SK-N-MC (cell line): ENCODE measurements at regions not wholly inside any gene's neighbourhood (a gene's known extent, or its start where the extent isn't known, plus 50 kb on each side); places are given as distances from the start of the nearest gene placed in this dataset.

ENCODE experiments used
- EZH2 ChIP-seq: fragments of 200-600 bp; sonication (generic); IDR thresholded peaks from one replicate; pipeline ENCODE4 v1.6.1; 2017; ENCODE audit warnings: antibody characterized with exemption
- FOXP2 ChIP-seq: optimal IDR thresholded peaks from 2 replicates; pipeline ENCODE3; 2011; ENCODE audit warnings: mild to moderate bottlenecking, moderate library complexity; ENCODE audit not compliant: insufficient read depth; ENCODE audit errors: extremely low read length, control extremely low read depth
- POLR2AphosphoS5 ChIP-seq: IDR thresholded peaks from 2 replicates; pipeline ENCODE4 v1.6.1; 2012; ENCODE audit warnings: mild to moderate bottlenecking, low read depth, low read length, borderline replicate concordance

DNA sequence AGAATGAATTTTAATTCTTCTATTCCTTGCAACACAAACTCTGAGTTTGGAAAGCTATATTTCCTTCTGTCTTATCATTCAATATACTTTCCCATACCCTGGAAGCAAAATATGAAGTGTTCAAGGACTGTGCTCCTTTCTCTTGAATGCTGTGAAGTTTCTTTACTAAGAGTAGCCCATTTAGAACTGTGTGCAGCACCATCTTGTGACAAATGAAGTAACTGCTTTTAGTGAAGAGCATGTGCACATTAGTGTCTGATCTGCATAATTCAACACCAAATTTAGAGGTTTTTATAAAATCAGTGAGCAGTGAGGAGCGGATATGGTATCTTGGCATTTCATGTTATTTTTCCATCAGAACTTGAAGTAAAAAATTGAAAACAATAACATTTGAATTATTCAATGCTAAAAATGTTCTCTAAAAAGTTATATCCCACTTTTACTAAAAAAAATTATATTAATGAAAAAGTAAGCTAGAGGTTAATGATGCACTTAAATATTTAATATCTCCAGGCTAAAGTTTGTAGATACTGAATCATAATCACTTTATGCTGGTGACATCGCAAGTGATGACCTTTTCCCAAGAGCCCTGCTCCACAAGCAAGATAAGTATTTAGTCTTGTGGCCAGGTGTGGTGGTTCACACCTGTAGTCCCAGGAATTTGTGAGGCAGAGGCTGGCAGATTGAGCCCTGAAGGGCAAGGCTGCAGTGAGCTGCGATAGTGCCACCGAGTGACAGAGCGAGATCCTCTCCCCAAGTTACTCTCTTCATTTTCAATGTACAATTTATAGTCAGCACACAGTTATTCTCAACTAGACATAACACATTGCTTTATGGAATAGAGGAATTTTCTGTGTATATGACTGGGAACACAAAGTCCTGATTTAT, 108.8 kb upstream of the PCLO start:
- no peak for TF ChIP-seq EZH2
- TF ChIP-seq POLR2AphosphoS5 = no peak
- no peak for TF ChIP-seq FOXP2
